Raji (cell line): ENCODE measurements at regions not wholly inside any gene's neighbourhood (a gene's known extent, or its start where the extent isn't known, plus 50 kb on each side); places are given as distances from the start of the nearest gene placed in this dataset.

Experiments used
- POLR2A ChIP-seq: IDR thresholded peaks from 2 replicates; pipeline ENCODE4 v1.6.1; 2011; ENCODE audit warnings: low read depth, low read length, control low read depth; ENCODE audit not compliant: insufficient read depth

- no peak for TF ChIP-seq POLR2A
Observed at GRCh38 chr13:55347528-55347927, 1793.2 kb upstream of the PRR20A start.

- no peak for TF ChIP-seq POLR2A
Observed at GRCh38 chr13:55359067-55359466, 1781.7 kb upstream of the PRR20A start.

GRCh38 chr13:55361141-55361540, 1779.6 kb upstream of the PRR20A start:
- TF ChIP-seq POLR2A = no peak

GRCh38 chr13:55366676-55367075, 1774.0 kb upstream of the PRR20A start:
- no peak for TF ChIP-seq POLR2A

GRCh38 chr13:55394470-55394869, 1746.2 kb upstream of the PRR20A start:
- no peak for TF ChIP-seq POLR2A

- no peak for TF ChIP-seq POLR2A
Observed at GRCh38 chr13:55402870-55403269, 1737.8 kb upstream of the PRR20A start.

- no peak for TF ChIP-seq POLR2A
Observed at GRCh38 chr13:55403887-55404487, 1736.7 kb upstream of the PRR20A start.

GRCh38 chr13:55410398-55411330, 1730.1 kb upstream of the PRR20A start:
- no peak for TF ChIP-seq POLR2A

DNA sequence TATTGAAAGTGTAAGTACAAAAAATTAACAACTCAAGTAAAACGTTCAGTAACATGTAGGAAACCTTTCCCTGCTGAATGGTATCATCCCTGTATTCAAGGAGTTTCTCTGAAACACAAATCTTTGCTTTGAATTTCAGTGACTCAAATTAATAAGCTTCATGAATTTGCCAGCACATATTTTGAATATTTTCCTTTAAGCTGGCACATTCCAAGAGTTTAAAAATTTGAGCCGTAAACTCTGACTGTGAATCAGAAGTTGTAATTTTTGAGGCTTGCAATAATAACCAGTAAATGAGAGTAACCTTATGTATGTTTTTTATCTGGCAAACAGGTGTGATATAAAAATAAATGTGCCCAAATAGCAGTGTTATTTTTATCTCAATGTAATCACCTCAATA, 1722.6 kb upstream of the PRR20A start:
- no peak for TF ChIP-seq POLR2A

GRCh38 chr13:55432814-55433213, 1707.9 kb upstream of the PRR20A start:
- no peak for TF ChIP-seq POLR2A

DNA sequence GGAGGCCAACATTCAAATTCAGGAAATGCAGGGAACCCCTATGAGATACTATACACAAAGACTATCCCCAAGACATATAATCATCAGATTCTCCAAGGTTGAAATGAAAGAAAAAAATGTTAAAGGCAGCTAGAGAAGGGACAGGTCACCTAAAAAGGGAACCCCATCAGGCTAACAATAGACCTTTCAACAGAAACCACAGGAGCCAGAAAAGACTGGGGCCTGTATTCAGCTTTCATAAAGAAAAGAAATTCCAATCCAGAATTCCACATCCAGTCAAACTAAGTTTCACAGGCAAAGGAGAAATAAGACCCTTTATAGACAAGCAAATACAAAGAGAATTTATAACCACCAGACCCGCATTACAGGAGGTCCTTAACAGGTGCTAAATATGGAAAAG, 1703.6 kb upstream of the PRR20A start:
- TF ChIP-seq POLR2A = no peak

DNA sequence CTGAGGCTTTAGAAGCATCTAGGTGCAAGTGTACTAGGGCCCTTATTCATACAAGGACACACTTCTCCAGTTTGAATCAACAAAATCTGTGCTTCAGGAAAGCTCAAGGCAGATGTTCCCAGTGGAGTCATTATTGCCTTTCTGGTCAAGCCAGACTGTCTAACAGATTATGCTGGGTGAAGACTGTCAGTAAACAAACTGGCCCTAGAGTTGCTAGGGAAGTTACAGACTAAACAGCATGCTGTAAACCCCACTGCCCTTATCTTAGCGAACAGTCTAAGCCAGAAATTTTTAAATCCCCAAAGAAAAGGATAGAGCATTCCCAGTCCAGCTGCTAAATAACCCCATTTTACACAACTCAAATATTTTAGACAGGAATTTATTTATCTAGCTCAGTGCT, 1701.3 kb upstream of the PRR20A start:
- TF ChIP-seq POLR2A = no peak

DNA sequence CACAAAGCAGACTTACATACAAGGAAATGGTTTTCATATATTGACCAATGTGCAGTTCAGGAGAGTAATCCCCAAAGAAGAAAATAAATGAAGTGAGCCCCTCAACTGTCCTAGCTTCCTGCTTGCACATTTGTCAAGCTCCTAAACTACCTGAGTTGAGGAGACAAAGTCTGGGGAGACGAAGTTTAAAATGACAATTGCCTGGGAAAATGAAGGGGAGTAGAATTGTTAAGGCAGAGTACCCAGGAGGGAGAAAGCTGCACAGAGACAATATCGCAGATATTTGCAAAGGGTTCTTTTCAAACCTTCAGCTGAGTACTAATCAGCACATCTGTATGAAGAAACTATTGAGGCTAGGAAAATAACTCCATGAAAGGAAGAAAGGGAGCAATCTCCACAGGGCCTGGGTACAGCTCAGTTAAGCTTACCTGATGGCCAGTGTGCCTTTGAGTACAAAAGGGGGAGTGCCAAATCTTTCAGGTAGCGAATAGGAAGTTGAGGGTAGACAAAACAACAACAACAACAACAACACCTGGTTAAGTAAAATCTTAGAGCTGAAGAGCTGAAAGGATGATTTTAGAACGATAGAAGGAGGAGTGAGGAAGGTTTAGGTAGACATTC, 1700.1 kb upstream of the PRR20A start:
- no peak for TF ChIP-seq POLR2A

- TF ChIP-seq POLR2A = no peak
Observed at GRCh38 chr13:55464222-55464621, 1676.5 kb upstream of the PRR20A start.

DNA sequence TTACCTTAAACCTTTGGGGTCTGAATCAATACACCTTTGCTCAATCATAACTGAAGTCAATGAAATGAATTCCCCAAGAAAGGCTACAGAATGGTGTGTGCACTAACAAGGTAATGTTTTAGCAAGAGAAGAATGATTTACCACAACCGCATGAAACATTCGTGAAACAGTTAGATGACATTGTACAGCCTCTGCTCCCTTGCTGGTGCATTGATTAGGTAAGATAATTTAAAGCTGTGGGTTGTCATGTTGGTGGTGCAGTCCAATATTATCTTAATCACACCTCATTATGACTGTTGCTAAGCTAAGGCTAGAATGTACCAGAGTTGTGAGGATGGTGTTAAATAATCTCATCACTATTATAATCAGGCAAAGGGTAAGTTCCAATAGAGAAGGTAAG, 1673.2 kb upstream of the PRR20A start:
- no peak for TF ChIP-seq POLR2A

- no peak for TF ChIP-seq POLR2A
Observed at GRCh38 chr13:55483626-55484158, 1657.0 kb upstream of the PRR20A start.
